ENCODE measurements at regions not wholly inside any gene's neighbourhood (a gene's known extent, or its start where the extent isn't known, plus 50 kb on each side); places are given as distances from the start of the nearest gene placed in this dataset.

DNA sequence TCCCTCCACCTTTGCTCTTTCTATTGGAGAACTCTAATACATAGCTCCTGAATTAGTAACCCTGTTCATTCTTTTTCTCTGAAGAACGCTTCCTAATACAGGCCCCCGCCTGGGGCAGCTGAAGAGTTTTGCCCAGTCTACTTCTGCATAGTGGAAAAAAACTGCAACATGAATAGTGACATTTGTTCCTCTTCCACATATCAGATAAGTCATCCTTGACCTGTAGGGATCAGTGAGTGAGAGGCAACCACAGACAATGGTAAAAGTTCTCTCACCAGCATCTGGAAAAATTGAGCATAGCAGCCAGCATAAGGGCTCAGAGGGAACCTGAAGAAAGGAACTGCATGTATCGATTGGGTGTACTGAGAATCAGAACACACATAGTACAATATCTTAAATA is 262.0 kb downstream of the STK31 start:
- TF ChIP-seq, protein P1, sequence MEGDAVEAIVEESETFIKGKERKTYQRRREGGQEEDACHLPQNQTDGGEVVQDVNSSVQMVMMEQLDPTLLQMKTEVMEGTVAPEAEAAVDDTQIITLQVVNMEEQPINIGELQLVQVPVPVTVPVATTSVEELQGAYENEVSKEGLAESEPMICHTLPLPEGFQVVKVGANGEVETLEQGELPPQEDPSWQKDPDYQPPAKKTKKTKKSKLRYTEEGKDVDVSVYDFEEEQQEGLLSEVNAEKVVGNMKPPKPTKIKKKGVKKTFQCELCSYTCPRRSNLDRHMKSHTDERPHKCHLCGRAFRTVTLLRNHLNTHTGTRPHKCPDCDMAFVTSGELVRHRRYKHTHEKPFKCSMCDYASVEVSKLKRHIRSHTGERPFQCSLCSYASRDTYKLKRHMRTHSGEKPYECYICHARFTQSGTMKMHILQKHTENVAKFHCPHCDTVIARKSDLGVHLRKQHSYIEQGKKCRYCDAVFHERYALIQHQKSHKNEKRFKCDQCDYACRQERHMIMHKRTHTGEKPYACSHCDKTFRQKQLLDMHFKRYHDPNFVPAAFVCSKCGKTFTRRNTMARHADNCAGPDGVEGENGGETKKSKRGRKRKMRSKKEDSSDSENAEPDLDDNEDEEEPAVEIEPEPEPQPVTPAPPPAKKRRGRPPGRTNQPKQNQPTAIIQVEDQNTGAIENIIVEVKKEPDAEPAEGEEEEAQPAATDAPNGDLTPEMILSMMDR (IDR thresholded peaks at IDR 0.05): no peak
- TF ChIP-seq POLR2A (IDR thresholded peaks at IDR 0.05): no peak
